ENCODE measurements at regions not wholly inside any gene's neighbourhood (a gene's known extent, or its start where the extent isn't known, plus 50 kb on each side); places are given as distances from the start of the nearest gene placed in this dataset.

- Mint-ChIP-seq H3K27me3 (ENCODE audit: low read depth) (no peaks in the 10 kb centered on the region), H3K36me3 (ENCODE audit: insufficient read depth in 1 of 3, low read depth in 3 of 3) (no peaks in the 10 kb centered on the region), H3K27ac (no peak overlapping the region), H3K4me3 (no peak overlapping the region), H3K9me3 (peaks cover 0 to 4% of the 10 kb centered on the region in 2 experiments; a peak in 1 of 5 replicates), H3K4me1 (peaks cover 7 to 20% of the 10 kb centered on the region in 2 experiments)
- Histone ChIP-seq H4K8ac (replicated peaks; ENCODE audit: insufficient read length, low read depth, low read length) (no peak overlapping the region), H3K23me2 (ENCODE audit: insufficient read length, low read depth, low read length, poor library complexity, severe bottlenecking) (no peaks in the 10 kb centered on the region), H2BK120ac (ENCODE audit: low read depth, low read length, poor library complexity, severe bottlenecking) (no peak overlapping the region), H3K4ac (ENCODE audit: low read depth, low read length) (no peak overlapping the region), H3T11ph (ENCODE audit: low read length) (no peak overlapping the region), H3K4me1 (ENCODE audit: insufficient read depth, low read length) (no peaks in the 10 kb centered on the region; the same call in 1 of the 2 replicates), H3K9me3 (ENCODE audit: control insufficient read depth, low read depth, low read length) (no peaks in the 10 kb centered on the region), H3K18ac (ENCODE audit: insufficient read length, low read depth, low read length) (no peak overlapping the region), H3K79me2 (ENCODE audit: insufficient read depth, low read length) (no peaks in the 10 kb centered on the region), H4K5ac (ENCODE audit: insufficient read length, low read depth, low read length) (no peak overlapping the region), H4K91ac (ENCODE audit: insufficient read length, low read depth, low read length) (no peak overlapping the region), H3K79me1 (ENCODE audit: insufficient read depth, low read depth, low read length, poor library complexity, severe bottlenecking) (no peaks in the 10 kb centered on the region), H2AK5ac (ENCODE audit: insufficient read length, low read length) (no peak overlapping the region), H3K27ac (ENCODE audit: insufficient read length, low read depth, low read length) (no peak overlapping the region), H4K20me1 (ENCODE audit: control insufficient read depth, insufficient read depth, insufficient read length) (no peaks in the 10 kb centered on the region), H3K27me3 (ENCODE audit: insufficient read depth, low read length) (no peaks in the 10 kb centered on the region), H3K4me2 (ENCODE audit: insufficient read depth, insufficient read length, low read length) (no peak overlapping the region), H2AFZ (ENCODE audit: low read length) (no peak overlapping the region), H3K14ac (ENCODE audit: insufficient read depth, low read length) (no peak overlapping the region), H3K9ac (ENCODE audit: extremely low read depth, insufficient read length, low read length) (no peak overlapping the region), H3K23ac (ENCODE audit: insufficient read length, low read depth, low read length) (no peak overlapping the region), H2BK5ac (ENCODE audit: insufficient read length, low read length) (no peak overlapping the region), H2BK15ac (ENCODE audit: low read depth, low read length) (no peak overlapping the region), H3K56ac (ENCODE audit: insufficient read length, low read depth, low read length) (no peak overlapping the region), H2BK12ac (ENCODE audit: insufficient read length, low read depth, low read length) (no peak overlapping the region), H2BK20ac (ENCODE audit: low read depth, low read length, poor library complexity, severe bottlenecking) (no peak overlapping the region)
- no CpG with 5 or more reads among the region's 4 CpGs for WGBS (ENCODE audit: extremely low coverage, insufficient read length, low lambda C conversion rate)
- DNase-seq: no peak
- TF ChIP-seq CTCF (conservative IDR thresholded peaks at IDR 0.05): no peak
Measured at GRCh38 chr6:163764565-163764964, 350.0 kb downstream of the QKI start.

Data from H9 (cell line).